Erythroblast (primary cell): ENCODE measurements at regions not wholly inside any gene's neighbourhood (a gene's known extent, or its start where the extent isn't known, plus 50 kb on each side); places are given as distances from the start of the nearest gene placed in this dataset.

Experiments
- GATA1 ChIP-seq: IDR thresholded peaks from 2 replicates; pipeline ENCODE4 v1.6.1; 2011; ENCODE audit warnings: low read depth, mild to moderate bottlenecking, control low read depth, low read length, moderate library complexity
- POLR2A ChIP-seq: IDR thresholded peaks from 2 replicates; pipeline ENCODE4 v1.6.1; 2011; ENCODE audit warnings: mild to moderate bottlenecking, low read length

- no peak for TF ChIP-seq POLR2A
- no peak for TF ChIP-seq GATA1
Measured at GRCh38 chr10:2989292-2989947, 77.9 kb upstream of the PFKP start.
